ENCODE measurements at regions not wholly inside any gene's neighbourhood (a gene's known extent, or its start where the extent isn't known, plus 50 kb on each side); places are given as distances from the start of the nearest gene placed in this dataset.
"Not testable (repeated sequence)": the region's sequence is repeated elsewhere in the genome, so short reads cannot be mapped to it uniquely, and the experiment has no call there.

DNA sequence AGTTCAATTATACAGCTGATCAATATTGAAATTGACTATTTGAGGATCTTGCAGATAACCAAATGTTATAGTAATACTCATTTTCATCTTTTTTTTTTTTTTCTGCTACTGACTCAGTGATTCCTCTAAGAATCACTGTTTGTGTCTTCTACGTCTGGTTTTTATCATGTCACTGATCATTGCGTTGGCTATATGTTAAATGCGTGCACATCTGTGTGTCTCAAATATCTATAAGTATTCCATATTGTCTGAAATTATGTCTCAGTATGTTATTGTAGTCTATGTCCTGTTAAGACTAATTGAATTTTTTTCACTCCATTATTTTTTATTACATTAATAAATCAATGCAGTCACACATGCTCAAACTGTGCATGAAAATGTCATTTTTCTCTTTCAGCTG lies 200.5 kb downstream of the PCDH20 start:
- CTCF ChIA-PET (ENCODE audit: unreplicated experiment) = no interaction called here
- Histone ChIP-seq H2AFZ (ENCODE audit: low read length) (no peak overlapping the region), H4K20me1 (ENCODE audit: insufficient read depth, low read length) (no peaks in the 10 kb centered on the region), H3K9me2 (ENCODE audit: insufficient read depth, low read length) (no peaks in the 10 kb centered on the region), H3K27ac (ENCODE audit: low read depth, low read length, poor library complexity, severe bottlenecking) (no peak overlapping the region), H3K79me2 (ENCODE audit: insufficient read depth, low read depth, low read length) (no peaks in the 10 kb centered on the region), H3K9me3 (ENCODE audit: low read length) (no peaks in the 10 kb centered on the region), H3K4me2 (ENCODE audit: low read length) (no peak overlapping the region), H3K4me1 (ENCODE audit: insufficient read depth, low read length, poor library complexity, severe bottlenecking) (no peaks in the 10 kb centered on the region), H3K36me3 (ENCODE audit: insufficient read depth, low read length) (no peaks in the 10 kb centered on the region), H3K4me3 (ENCODE audit: low read depth, low read length, poor library complexity, severe bottlenecking) (no peak overlapping the region)
- no TSS peak for BruUV-seq (replicated peaks)
- DNase-seq (ENCODE audit: low spot score) = no peak
- POLR2A ChIA-PET = no interaction called here
- TF ChIP-seq, protein P1, sequence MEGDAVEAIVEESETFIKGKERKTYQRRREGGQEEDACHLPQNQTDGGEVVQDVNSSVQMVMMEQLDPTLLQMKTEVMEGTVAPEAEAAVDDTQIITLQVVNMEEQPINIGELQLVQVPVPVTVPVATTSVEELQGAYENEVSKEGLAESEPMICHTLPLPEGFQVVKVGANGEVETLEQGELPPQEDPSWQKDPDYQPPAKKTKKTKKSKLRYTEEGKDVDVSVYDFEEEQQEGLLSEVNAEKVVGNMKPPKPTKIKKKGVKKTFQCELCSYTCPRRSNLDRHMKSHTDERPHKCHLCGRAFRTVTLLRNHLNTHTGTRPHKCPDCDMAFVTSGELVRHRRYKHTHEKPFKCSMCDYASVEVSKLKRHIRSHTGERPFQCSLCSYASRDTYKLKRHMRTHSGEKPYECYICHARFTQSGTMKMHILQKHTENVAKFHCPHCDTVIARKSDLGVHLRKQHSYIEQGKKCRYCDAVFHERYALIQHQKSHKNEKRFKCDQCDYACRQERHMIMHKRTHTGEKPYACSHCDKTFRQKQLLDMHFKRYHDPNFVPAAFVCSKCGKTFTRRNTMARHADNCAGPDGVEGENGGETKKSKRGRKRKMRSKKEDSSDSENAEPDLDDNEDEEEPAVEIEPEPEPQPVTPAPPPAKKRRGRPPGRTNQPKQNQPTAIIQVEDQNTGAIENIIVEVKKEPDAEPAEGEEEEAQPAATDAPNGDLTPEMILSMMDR (conservative IDR thresholded peaks at IDR 0.05; ENCODE audit: low read length) = no peak
- no peak for TF ChIP-seq EZH2phosphoT487 (IDR thresholded peaks at IDR 0.05; ENCODE audit: borderline replicate concordance, low read depth, low read length)
- intact Hi-C loops (cut with micrococcal nuclease; ENCODE audit: unreplicated experiment) = no loop called here

DNA sequence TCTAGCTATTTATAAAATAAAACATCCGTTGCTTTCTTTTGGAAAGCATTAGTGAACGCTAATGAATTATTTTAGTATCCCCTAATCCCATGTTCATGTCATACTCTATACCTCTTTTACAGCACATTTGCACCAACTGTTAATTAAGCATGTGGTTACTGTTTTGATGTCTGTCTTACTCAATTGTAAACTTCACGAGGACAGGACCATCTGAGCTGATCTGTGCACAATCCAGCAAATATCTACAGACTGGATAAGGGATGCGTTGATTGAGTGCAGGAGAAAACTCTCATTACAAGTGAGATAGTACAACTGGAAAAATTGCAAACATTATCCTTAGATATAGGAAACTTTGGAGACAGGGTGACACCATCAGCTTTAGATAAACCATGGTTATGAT lies 201.1 kb downstream of the PCDH20 start:
- Histone ChIP-seq H3K36me3 (ENCODE audit: insufficient read depth, low read length) (no peaks in the 10 kb centered on the region), H3K4me2 (ENCODE audit: low read length) (no peak overlapping the region), H2AFZ (ENCODE audit: low read length) (no peak overlapping the region), H3K27ac (ENCODE audit: low read depth, low read length, poor library complexity, severe bottlenecking) (no peak overlapping the region), H3K4me1 (ENCODE audit: insufficient read depth, low read length, poor library complexity, severe bottlenecking) (no peaks in the 10 kb centered on the region), H3K4me3 (ENCODE audit: low read depth, low read length, poor library complexity, severe bottlenecking) (no peak overlapping the region), H4K20me1 (ENCODE audit: insufficient read depth, low read length) (no peaks in the 10 kb centered on the region), H3K9me3 (ENCODE audit: low read length) (no peaks in the 10 kb centered on the region), H3K9me2 (ENCODE audit: insufficient read depth, low read length) (no peaks in the 10 kb centered on the region), H3K79me2 (ENCODE audit: insufficient read depth, low read depth, low read length) (no peaks in the 10 kb centered on the region)
- DNase-seq (ENCODE audit: low spot score) = no peak
- intact Hi-C loops (cut with micrococcal nuclease; ENCODE audit: unreplicated experiment) = no loop called here
- POLR2A ChIA-PET = no interaction called here
- CTCF ChIA-PET (ENCODE audit: unreplicated experiment) = no interaction called here
- no TSS peak for BruUV-seq (replicated peaks)
- TF ChIP-seq, protein P1 (conservative IDR thresholded peaks at IDR 0.05; ENCODE audit: low read length) = no peak
- no peak for TF ChIP-seq EZH2phosphoT487 (IDR thresholded peaks at IDR 0.05; ENCODE audit: borderline replicate concordance, low read depth, low read length)

DNA sequence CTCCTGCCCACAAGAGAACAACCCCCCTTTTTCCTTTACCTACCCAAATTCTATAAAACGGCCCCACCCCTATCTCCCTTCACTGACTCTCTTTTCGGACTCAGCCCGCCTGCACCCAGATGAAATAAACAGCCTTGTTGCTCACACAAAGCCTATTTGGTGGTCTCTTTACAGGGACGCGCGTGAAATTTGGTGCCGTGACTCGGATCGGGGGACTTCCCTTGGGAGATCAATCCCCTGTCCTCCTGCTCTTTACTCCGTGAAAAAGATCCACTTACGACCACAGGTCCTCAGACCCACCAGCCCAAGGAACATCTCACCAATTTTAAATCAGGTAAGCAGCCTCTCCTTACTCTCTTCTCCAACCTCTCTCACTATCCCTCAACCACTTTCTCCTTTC lies 209.8 kb downstream of the PCDH20 start:
- H3K27ac ChIP-seq (ENCODE audit: low read depth, low read length, poor library complexity, severe bottlenecking); DNase-seq (ENCODE audit: low spot score); H3K4me3 ChIP-seq (ENCODE audit: low read depth, low read length, poor library complexity, severe bottlenecking); H3K79me2 ChIP-seq (ENCODE audit: insufficient read depth, low read depth, low read length); H3K36me3 ChIP-seq (ENCODE audit: insufficient read depth, low read length); CTCF ChIA-PET (ENCODE audit: unreplicated experiment); H4K20me1 ChIP-seq (ENCODE audit: insufficient read depth, low read length); POLR2A ChIA-PET; H3K9me3 ChIP-seq (ENCODE audit: low read length); H3K9me2 ChIP-seq (ENCODE audit: insufficient read depth, low read length); H3K4me1 ChIP-seq (ENCODE audit: insufficient read depth, low read length, poor library complexity, severe bottlenecking); intact Hi-C loops (cut with micrococcal nuclease; ENCODE audit: unreplicated experiment); BruUV-seq (replicated peaks); H3K4me2 ChIP-seq (ENCODE audit: low read length); H2AFZ ChIP-seq (ENCODE audit: low read length): not testable (repeated sequence)
